Erythroblast (primary cell): ENCODE measurements at regions not wholly inside any gene's neighbourhood (a gene's known extent, or its start where the extent isn't known, plus 50 kb on each side); places are given as distances from the start of the nearest gene placed in this dataset.

Source experiments
- GATA1 ChIP-seq: IDR thresholded peaks from 2 replicates; pipeline ENCODE4 v1.6.1; 2011; ENCODE audit warnings: low read depth, mild to moderate bottlenecking, control low read depth, low read length, moderate library complexity
- POLR2A ChIP-seq: IDR thresholded peaks from 2 replicates; pipeline ENCODE4 v1.6.1; 2011; ENCODE audit warnings: mild to moderate bottlenecking, low read length

- TF ChIP-seq POLR2A (no peak), GATA1 (no peak)
Observed at GRCh38 chr7:68684246-68684839, 913.9 kb upstream of the AUTS2 start.
